ENCODE measurements at regions not wholly inside any gene's neighbourhood (a gene's known extent, or its start where the extent isn't known, plus 50 kb on each side); places are given as distances from the start of the nearest gene placed in this dataset.

DNA sequence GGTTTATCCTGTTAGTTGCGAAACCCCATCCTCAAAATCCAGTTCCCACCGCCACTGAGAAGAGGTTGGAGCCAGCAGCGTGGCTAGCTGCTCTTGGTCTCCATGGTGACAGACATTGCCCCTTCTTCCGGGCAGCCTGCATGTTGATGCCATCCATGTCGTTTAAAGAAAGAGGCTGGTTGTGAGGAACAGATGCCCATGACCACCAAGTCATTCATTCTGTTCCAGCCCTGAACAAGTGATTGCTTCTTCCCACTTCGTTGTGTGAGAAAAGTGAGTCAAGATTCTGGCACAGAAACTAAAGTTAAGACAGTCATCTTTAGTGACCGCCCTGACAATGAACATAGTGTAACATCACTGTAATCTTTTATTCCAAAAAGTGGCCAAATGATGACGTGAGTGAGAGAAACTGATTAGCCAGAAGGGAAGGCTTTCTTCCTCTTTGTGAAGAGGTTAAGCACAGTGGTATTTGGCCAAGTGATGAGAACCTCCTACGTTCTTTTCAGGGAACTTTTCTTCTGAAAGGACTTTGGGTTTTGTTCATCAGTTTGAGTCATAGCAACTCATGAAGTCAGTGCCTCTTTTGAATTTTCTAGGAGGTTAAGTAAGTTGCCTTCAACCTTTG lies 272.5 kb downstream of the GALR1 start:
- DNase-seq: no peak

DNA sequence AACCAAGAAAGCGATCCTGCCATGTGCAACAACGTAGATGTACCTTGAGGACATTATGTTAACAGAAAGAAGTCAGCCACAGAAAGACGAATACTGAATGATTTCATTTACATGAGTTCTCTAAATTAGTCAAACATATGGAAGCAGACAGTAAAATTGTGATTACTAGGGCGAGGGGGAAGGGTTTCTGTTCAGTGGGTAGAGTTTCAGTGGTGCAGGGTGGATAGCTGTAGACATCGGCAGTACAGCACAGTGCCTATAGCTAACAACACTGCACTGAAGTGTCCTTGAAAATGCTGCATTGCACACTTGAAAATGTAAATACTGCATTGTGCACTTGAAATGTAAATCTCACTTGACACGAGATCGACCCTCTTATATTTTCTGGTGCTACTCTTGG lies 275.3 kb downstream of the GALR1 start:
- no peak for DNase-seq

DNA sequence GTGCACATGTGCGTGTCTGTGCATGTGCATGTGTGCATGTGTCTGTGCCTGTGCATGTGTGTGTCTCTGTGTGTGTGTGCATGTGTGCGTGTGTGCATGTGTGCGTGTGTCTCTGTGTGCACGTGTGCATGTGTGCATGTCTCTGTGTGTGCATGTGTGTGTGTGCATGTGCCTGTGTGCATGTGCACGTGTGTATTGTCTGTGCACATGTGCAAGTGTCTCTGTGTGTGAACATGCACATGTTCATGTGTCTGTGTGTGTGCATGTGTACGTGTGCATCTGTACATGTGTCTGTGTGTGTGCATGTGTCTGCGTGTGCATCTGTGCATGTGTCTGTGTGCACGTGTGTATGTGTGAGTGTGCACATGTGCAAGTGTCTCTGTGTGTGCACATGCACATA lies 277.3 kb downstream of the GALR1 start:
- DNase-seq: no peak

DNA sequence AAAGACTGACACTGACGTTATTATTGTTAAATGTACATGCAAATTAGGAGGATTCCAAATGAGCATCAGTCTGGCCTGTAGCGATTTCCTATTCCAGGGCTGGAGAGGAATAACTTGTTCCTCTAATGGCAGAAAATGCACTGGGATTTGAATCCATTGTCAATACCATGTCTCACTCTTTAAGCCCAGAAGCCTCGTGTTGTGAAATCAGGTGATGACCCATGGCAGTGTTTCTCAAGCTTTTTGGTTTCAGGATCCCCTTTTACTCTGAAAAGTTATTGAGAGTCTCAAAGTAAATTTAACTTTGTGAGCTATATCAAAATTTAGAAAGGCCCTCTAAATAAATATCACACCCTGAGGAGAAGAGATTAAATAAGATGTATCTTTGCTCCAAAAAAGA lies 279.2 kb downstream of the GALR1 start:
- no peak for DNase-seq

DNA sequence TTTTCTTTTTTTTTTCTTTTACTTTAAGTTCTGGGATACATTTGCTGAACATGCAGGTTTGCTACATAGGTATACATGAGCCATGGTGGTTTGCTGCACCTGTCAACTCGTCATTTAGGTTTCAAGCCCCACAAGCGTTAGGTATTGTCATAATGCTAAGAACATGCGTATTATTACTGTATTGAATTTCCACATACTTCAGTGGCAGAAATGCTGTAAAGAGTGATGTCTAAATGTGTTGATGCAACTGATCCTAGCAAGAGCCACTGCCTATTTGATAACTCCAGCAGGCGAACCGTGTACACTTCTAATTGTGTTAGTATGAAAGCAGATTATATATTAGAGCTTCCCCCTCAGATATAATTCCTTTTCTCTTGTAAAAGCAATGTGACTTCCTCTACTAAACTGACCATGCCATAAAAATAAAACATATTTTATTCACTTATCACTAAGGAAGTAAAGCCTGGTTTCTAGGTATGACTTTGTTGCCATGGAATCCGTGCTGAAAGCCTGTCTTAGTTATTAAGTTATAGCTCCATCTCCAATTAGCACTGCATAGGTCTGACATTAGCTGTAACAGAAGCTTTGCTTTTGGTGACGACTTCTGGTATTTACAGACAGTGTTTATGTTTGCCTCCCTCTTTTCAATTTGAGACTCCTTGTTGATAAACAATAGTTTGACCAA lies 280.0 kb downstream of the GALR1 start:
- DNase-seq: no peak

DNA sequence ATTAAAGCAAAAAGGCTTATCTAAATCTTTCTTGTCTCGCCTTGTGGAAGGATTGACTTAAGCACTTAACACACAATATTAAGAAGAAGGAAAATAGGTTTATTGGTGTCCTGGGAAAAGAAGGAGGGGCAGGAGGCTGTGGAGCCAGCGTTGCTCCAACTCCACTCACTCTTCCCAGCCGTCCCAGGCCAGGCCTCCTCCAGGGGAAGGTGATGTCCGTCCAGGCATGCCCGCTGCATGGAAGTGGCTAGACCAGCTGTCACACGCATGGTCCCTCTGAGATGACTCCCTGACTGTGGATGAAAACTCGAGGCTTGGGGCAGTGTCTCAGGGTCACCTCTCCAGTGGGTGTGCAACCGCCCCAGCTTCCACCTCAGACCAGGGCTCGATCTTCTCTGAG lies 281.1 kb downstream of the GALR1 start:
- no peak for DNase-seq

DNA sequence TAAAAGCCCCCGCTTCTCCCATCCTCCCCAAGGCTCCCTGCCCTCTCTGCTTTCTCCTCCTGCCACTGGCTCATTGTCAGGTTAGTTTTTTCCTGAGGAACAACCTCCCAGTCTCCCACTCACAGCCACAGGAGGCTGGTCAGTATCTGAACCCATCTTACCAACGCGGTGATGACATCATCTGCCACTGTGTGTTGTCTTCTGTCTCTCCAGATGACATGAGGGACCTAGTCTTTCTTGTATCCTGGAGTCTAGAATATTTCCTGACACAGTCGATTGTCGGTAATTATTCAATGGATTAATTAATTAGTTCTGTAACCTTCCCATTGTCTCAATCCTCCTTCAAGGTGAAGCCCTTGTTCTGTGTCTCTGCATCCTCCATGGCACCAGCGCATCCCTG lies 290.2 kb downstream of the GALR1 start:
- DNase-seq: no peak

DNA sequence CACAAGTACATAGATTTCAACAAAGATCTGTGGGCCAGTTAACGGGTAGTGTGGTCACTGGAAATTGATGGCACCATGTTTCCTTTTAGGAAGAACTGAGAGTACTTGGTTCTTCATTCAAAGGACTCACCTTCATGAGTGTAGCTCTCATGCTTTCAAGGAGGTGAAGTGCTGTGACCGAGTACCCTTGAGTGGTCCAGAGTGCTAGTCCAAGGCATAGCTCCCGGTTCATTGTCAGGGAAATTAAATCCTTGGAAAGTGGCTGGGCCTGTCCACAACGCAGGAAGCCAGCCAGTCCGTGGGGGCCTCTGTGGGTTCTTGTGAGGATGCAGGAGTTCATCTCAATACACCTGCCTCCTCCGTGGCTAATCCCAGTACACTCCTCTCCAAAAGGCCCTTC lies 295.1 kb downstream of the GALR1 start:
- no peak for DNase-seq

DNA sequence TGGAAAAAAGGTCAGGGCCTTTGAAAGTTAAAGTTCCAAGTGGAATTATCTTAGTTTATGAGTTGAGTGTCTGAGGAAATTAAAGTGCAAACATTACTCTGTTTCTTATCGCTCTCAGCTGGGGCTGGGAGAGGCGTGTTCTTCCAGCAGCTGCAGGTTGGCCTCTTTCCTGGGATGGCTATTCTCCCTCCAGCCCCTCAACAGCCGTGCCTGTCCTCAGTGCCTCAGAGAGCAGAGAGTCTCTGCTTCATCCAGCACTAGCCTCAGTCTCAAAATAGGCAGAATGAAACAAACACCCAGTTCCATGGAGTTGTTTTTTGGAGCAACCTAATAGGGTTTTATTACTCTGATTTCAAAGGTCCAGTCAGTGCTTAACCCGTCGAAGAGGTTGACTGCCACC lies 298.1 kb downstream of the GALR1 start:
- DNase-seq: no peak

DNA sequence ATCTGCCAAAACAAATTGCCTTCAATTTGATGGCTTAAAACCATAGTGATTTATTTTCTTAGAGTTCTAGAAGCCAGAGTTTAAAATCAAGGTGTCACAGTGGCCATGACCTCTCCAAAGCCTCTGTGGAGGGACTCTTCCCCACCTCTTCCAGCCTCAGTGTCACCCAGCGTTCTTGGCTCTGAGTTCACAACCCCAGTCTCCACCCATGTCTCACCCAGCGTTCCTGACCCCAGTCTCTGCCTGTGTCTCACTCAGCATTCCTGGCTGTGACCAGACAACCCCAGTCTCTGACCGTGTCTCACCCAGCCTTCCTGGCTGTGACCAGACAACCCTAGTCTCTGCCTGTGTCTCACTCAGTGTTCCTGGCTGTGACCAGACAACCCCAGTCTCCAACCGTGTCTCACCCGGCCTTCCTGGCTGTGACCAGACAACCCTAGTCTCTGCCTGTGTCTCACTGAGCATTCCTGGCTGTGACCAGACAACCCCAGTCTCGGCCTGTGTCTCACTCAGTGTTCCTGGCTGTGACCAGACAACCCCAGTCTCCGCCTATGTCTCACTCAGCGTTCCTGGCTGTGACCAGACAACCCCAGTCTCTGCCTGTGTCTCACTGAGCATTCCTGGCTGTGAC lies 299.3 kb downstream of the GALR1 start:
- DNase-seq: no peak

DNA sequence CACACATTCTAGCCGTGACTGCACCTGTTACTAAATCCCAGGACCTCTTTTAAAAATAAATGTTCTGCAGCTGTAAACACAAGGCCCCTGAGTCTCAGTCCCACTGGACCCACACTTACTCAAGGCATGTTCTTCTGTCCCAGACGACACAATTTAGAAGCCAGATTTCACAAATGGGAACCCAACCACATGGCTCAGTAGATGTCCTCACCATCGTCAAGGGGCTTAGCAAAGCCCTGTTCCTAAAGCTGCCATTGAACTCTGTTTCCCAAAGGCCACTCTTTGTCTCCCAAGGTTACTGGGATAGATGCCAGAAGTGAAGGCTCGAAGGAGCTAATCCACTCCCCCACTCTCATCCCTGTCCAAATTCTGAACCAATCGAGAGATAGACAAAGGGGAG lies 301.0 kb downstream of the GALR1 start:
- DNase-seq: no peak

DNA sequence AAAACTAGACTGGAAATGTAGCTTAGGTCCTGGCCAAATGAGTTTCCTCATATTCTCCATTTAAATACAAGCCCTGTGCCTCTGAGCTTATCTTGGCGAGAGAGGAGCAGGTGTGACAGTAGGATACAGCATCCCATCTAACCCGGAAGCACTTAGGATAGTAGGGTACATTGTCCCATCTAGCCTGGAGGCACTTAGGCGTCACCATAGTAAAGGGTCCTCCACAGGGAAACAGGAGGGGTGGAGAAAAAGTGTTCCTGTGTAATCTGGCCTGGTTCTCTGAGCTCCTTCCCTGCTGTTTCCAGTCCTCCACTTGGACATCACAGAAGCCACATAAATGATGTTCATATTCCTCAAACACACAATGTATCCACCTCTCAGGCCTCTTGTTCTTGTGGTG lies 301.4 kb downstream of the GALR1 start:
- DNase-seq: no peak

DNA sequence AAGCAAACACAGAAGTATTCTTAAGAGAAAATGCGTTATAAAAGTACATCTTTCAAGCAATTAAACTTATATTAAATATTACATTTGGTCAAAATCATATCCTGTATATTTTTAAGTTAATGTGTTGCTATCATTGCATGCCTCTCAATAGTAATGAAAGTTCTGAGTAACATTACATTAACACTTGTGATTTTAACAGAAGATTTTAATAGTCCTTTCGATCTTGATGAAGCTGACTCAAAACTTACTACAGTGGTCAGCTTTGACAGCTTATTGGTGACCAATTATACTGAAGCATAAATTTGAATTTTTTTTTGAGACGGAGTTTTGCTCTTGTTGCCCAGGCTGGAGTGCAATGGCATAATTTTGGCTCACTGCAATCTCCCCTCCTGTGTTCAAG lies 303.3 kb downstream of the GALR1 start:
- DNase-seq: no peak

DNA sequence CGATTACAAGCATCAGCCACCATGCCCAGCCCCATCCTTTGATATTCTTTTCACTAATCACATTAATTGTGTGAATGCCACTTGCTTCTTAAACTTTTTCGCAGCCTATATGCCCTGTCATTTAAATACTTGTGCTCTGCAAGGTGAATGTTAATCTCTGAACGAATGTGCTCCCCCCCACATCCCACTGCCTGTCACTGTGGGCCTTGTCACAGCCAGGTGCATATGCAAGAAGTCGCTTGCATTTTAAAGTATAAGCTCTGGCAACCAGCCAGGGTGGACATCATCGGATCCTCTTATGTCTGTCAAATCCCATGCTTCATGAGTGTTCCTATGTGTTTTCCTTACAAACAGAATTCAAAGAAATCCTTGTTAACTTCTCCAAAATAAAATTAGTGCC lies 304.4 kb downstream of the GALR1 start:
- DNase-seq: no peak

DNA sequence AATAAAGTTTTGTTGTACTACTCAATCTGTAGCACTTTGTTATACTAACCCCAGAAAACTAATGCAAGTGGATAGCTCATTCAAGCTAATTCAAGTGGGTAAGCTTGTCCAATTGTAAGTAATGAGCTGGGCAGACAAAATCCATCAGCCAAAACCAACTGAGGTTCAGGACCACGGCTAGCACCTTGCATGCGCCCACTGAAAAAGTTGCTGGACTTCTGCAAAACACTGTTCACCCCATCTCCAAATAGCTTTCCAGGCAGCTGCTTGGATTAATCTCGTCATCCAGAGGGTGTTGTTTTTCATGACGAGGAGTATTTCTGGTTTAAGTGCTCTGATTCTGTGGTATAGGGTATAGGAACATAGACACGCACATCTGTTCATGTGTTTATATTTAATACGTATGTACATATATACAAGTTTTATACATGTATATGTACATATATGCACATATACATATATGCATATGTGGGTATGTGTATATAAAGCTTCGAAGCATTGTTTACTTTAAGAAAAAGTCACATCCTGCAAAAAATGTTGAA lies 307.5 kb downstream of the GALR1 start:
- DNase-seq: no peak

DNA sequence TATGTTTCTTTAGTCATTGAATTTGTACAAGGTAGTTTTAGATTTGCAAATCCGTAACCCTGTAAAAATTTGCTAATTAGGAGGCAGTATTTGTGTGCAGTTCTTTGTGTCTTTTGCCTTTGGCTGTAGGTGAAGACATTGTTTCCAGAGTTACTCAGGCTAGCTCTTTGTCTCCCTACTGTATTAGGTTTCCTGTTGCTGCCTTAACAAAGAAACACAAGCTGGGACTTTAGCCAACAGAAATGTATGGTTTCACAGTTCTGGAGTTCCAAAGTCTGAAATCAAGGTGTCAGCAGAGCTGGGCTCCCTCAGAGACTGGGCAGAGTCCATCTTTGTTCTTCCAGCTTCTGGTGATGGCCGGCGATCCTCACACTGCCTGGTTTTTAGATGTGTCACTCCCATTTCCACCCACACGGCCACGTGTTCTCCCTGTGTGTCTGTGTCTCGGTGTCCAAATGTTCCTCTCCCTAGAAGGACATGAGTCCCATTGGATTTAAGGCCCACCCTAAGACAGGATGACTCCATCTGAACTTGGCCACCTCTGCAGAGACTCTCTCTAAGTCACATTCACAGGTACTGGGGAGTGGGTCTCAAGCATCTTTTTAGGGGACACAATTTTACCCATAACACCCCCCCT lies 309.7 kb downstream of the GALR1 start:
- DNase-seq: no peak

DNA sequence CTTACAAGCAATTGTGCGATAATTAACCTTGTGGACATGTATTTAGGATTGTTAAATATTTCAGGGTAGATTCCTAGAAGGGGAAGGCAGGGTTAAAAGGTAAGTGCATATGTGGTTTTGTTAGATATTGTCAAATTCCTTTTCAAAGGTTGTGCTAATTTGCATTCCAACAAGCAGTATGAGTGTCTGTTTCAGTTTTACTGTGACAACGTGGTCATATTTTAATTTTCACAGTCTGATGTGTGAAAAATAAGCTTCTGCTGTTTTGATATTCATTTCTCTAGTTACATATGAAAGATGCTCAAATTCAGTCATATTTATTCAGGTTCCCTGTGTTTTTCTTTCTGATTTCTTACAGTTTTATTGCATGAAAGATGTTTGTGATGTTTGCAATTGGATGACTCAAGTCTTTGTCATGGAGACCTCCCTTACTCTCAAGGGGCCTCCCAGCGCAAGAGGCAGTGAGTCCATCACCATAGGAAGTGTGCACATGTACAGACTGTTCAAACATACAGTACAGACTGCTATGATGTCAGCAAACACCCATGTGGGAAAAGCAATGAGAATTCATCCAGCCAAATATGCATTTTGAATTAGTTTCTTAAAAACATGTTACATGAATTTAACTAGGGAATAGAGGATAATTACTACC lies 310.8 kb downstream of the GALR1 start:
- no peak for DNase-seq

DNA sequence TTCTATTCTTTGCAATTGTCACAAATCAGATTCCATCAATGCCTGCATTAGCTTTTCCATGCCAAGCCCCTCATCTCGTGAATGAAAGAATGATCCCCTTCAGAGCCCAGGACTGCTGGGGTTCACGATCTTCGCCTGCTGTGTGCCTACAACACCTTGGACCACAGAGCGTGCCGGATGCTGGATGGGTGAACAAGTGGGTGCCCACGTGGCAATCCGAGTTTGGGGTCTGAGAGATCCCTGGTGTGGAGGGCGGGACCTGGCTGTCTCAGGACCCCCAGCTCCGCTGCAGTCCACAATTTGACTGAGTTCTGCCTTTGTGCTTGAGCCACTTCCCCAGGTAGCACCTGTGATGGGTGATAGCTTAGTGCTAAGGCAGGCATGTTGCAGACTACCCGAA lies 317.0 kb downstream of the GALR1 start:
- DNase-seq: no peak

DNA sequence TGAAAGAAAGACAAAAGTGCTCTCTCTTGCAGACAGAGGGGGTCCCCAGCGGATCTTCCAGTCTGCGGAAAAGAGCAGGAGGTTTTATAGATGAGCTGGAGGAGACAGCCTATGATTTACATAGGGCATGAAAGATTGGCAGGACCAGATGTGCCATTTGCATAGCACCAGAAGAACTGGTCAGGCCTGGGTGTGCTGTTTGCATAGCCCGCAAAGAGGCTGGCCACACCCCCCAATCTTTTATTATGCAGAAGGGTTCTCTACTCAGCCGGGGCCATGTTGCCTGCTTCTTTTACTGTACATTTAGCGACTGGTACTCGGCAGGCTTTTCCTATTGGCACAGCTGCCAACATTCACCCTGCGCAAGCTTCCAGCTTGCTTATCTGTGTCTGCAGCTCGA lies 317.6 kb downstream of the GALR1 start:
- DNase-seq: no peak

DNA sequence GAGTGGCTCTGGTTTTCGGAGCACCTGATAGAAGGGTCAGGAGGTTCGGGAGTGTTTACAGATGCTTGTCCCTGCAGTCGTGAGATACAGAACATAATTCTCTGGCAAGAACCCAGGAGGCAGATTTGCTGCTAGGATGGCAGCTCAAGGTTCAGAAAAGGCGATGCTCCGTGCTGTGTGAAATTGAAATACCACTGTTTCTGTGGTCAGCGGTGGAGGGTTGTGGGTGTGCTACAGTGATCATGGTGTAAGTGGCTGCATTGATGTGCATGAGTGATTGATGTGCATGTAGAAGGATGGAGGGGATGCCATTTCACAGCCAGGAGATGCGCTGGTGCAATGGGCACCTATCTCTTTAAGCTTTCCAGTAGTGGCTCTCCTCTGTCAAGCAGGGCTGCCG lies 322.1 kb downstream of the GALR1 start:
- no peak for DNase-seq

DNA sequence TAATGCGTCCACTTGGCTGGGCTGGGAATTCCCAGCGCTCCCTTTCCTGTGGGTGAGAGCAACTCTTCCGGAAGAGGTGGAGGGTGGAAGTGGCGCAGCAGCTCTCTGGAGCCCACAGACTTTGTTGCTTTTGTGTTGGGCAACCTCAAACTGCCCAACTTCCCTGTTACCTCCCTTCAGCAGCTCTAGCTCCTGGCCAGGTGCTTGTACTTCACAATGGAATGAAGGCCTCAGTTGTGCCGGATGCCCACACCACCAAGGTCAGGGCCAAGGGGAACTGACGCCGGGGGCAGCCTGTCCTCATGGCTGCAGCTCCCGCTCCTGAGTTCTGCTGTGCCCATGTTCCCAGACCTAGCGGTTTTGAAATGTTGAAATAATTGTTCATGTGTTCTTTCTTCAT lies 322.9 kb downstream of the GALR1 start:
- DNase-seq: no peak

DNA sequence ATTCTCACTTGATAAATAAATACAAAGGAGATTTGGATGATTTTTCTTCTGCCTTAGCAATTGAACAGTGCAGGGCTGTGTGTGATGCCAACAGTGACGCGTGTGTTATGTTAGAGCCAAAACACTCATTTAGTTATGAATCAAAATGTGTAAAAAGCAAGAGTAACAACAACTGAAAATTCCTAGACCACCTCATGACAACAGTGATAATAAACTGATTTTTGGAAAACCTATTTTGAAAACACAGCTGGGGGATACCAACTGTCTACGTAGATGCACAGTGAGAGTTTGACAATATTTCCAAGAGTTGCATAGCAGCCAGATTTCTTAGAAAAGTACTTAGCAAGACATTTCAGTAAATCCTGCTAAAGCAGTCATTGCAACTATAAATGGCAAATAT lies 323.9 kb downstream of the GALR1 start:
- no peak for DNase-seq

DNA sequence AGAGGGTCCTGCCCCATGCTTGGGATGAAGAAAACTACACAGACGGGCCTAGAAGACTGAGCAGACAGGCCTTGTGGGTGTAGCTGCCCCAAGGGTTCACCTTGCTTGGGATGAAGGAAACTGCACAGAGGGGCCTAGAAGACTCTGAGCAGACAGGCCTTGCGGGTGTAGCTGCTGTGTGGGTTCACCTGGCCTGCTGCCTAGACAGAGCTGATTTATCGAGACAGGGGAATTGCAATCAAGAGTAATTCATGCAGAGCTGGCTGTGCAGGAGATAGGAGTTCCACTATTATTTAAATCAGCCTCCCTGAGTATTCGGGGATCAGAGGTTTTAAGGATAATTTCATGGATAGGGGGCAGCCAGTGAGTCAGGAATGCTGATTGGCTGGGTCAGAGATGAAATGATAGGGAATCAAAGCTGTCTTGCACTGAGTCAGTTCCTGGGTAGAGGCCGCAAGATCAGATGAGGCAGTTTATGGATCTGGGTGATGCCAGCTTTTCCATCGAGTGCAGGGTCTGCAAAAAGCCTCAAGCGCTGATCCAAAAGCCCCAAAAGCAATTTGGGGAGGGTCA lies 341.4 kb downstream of the GALR1 start:
- no peak for DNase-seq

Data from stimulated activated CD4-positive, alpha-beta T cell treated with anti-CD3 and anti-CD28 coated beads, Interleukin-4, amount 100 ng/mL, for 1 hour (primary cell).